GM12878 (cell line): ENCODE measurements at regions not wholly inside any gene's neighbourhood (a gene's known extent, or its start where the extent isn't known, plus 50 kb on each side); places are given as distances from the start of the nearest gene placed in this dataset.

Source experiments
- ATF3 ChIP-seq: IDR thresholded peaks from 2 replicates; pipeline ENCODE4 v1.6.1; 2011; ENCODE audit warnings: low read depth, mild to moderate bottlenecking, low read length, moderate library complexity, borderline replicate concordance; ENCODE audit errors: extremely low read depth
- CBX3 ChIP-seq: fragments of 200-600 bp; sonication (generic); IDR thresholded peaks from 2 replicates; pipeline ENCODE4 v1.6.1; 2016; ENCODE audit warnings: low read depth, borderline replicate concordance
- EP300 ChIP-seq, 2 experiments: fragments of 150-350 bp in 1 of 2; IDR thresholded peaks; 2 replicates each; pipeline ENCODE4 v1.6.1; 2011 to 2012; ENCODE audit warnings: low read depth in 2 of 2, low read length in 2 of 2, borderline replicate concordance in 1 of 2, improper control_type of control experiment in 1 of 2, inconsistent platforms in 1 of 2; ENCODE audit not compliant: control insufficient read depth in 1 of 2
- ETV6 ChIP-seq, 2 experiments: fragments of 450-650 bp in 1 of 2; IDR thresholded peaks in 1 of 2; conservative IDR thresholded peaks in 1 of 2; 2 replicates each; pipeline ENCODE4 v1.6.1; 2014; ENCODE audit warnings: antibody characterized with exemption in 1 of 2, borderline replicate concordance in 1 of 2, low read depth in 1 of 2, mild to moderate bottlenecking in 1 of 2, moderate library complexity in 1 of 2
- EZH2 ChIP-seq: IDR thresholded peaks from 2 replicates; pipeline ENCODE4 v1.6.1; 2012; ENCODE audit warnings: low read depth, mild to moderate bottlenecking, control low read depth, inconsistent platforms, low read length, borderline replicate concordance; ENCODE audit not compliant: control insufficient read depth
- FOXK2 ChIP-seq: fragments of 450-650 bp; IDR thresholded peaks from 2 replicates; pipeline ENCODE4 v1.6.1; 2017; ENCODE audit warnings: mild to moderate bottlenecking, moderate library complexity
- GABPA ChIP-seq: IDR thresholded peaks from 2 replicates; pipeline ENCODE4 v1.6.1; 2014; ENCODE audit warnings: antibody characterized with exemption, low read depth, mild to moderate bottlenecking, inconsistent platforms
- KDM1A ChIP-seq: fragments of 200-600 bp; sonication (generic); IDR thresholded peaks from 2 replicates; pipeline ENCODE4 v1.6.1; 2016; ENCODE audit warnings: borderline replicate concordance
- PAX5 ChIP-seq: IDR thresholded peaks from 2 replicates; pipeline ENCODE4 v1.6.1; 2011; ENCODE audit warnings: low read depth, low read length, borderline replicate concordance
- SKIL ChIP-seq: fragments of 450-650 bp; IDR thresholded peaks from 2 replicates; pipeline ENCODE4 v1.6.1; 2017; ENCODE audit warnings: mild to moderate bottlenecking, low read depth, inconsistent platforms; ENCODE audit not compliant: poor library complexity, severe bottlenecking
- SUZ12 ChIP-seq: fragments of 200-600 bp; sonication (generic); IDR thresholded peaks from one replicate; pipeline ENCODE4 v1.6.1; 2018; ENCODE audit warnings: antibody characterized with exemption, mild to moderate bottlenecking; ENCODE audit not compliant: unreplicated experiment
- WRNIP1 ChIP-seq: IDR thresholded peaks from 2 replicates; pipeline ENCODE4 v1.6.1; 2011; ENCODE audit warnings: low read depth, low read length, improper control_type of control experiment, borderline replicate concordance
- TF ChIP-seq, protein P1 (sequence below): IDR thresholded peaks from 2 replicates; pipeline ENCODE4 v1.6.1; 2012; ENCODE audit warnings: low read depth, low read length, improper control_type of control experiment
- TF ChIP-seq, protein P2 (sequence below), 3 experiments: IDR thresholded peaks in 2 of 3; conservative IDR thresholded peaks in 1 of 3; 2 replicates each; pipeline ENCODE4 v1.5.1; 2011; ENCODE audit warnings: low read depth in 3 of 3, low read length in 3 of 3, mild to moderate bottlenecking in 3 of 3, control low read depth in 2 of 3, moderate library complexity in 2 of 3, inconsistent platforms in 1 of 3, mixed read lengths in 1 of 3; ENCODE audit not compliant: control insufficient read depth in 2 of 3, insufficient read depth in 1 of 3; ENCODE audit errors: extremely low read depth in 1 of 3

DNA sequence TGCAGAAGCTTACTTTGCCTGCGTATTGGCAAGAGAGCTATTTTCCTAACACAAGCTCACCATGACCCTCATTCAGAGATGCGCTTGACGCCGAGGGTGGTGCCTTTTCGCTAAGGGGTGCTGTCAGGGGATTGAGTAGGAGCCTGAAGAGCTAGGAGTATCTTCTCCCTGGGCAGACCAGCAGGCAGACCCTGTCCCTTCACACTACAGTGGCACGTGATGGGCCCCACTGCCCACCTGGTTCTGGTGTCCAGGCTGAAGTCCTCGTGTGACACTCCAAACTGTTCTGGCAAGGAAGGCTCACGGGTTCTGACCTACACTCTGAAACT lies 198.3 kb downstream of the AUH start:
- TF ChIP-seq GABPA (no peak), SKIL (no peak), EP300 (IDR thresholded peaks at IDR 0.05; ENCODE audit: borderline replicate concordance in 1 of 2, control insufficient read depth in 1 of 2, low read depth in 2 of 2, low read length in 2 of 2) (no peak), EZH2 (no peak), SUZ12 (no peak), FOXK2 (no peak), ETV6 (conservative IDR thresholded peaks at IDR 0.05 in 1 of 2, IDR thresholded peaks at IDR 0.05 in 1 of 2; ENCODE audit: borderline replicate concordance in 1 of 2, low read depth in 1 of 2) (no peak), KDM1A (no peak), CBX3 (no peak), PAX5 (no peak), ATF3 (no peak), WRNIP1 (no peak)
- TF ChIP-seq, protein P1, sequence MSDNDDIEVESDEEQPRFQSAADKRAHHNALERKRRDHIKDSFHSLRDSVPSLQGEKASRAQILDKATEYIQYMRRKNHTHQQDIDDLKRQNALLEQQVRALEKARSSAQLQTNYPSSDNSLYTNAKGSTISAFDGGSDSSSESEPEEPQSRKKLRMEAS: no peak
- TF ChIP-seq, protein P2, sequence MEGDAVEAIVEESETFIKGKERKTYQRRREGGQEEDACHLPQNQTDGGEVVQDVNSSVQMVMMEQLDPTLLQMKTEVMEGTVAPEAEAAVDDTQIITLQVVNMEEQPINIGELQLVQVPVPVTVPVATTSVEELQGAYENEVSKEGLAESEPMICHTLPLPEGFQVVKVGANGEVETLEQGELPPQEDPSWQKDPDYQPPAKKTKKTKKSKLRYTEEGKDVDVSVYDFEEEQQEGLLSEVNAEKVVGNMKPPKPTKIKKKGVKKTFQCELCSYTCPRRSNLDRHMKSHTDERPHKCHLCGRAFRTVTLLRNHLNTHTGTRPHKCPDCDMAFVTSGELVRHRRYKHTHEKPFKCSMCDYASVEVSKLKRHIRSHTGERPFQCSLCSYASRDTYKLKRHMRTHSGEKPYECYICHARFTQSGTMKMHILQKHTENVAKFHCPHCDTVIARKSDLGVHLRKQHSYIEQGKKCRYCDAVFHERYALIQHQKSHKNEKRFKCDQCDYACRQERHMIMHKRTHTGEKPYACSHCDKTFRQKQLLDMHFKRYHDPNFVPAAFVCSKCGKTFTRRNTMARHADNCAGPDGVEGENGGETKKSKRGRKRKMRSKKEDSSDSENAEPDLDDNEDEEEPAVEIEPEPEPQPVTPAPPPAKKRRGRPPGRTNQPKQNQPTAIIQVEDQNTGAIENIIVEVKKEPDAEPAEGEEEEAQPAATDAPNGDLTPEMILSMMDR (IDR thresholded peaks at IDR 0.05 in 2 of 3, conservative IDR thresholded peaks at IDR 0.05 in 1 of 3; ENCODE audit: control insufficient read depth in 2 of 3, extremely low read depth in 1 of 3, insufficient read depth in 1 of 3, low read depth in 3 of 3, low read length in 3 of 3): no peak
